IMR-90 (cell line): ENCODE measurements at regions not wholly inside any gene's neighbourhood (a gene's known extent, or its start where the extent isn't known, plus 50 kb on each side); places are given as distances from the start of the nearest gene placed in this dataset.

ENCODE experiments used
- ATAC-seq: fragments of 200-7000 bp; cut with Tn5 transposase; 2 replicates; pipeline ENCODE4 v1.9.1; 2020; ENCODE audit warnings: low read depth, mild to moderate bottlenecking, moderate library complexity
- BruUV-seq: library from RNA; stranded (reverse); fragments of 400-500 nt; replicated peaks from 2 replicates; lab custom pipeline; 2021; lab: Mats Ljungman, UMichigan
- CTCF ChIA-PET: fragments of 300-600 bp; formaldehyde crosslinking; extraction: SDS; loops from one replicate; lab custom pipeline; 2021; ENCODE audit warnings: antibody characterized with exemption; lab: Yijun Ruan, JAX
- POLR2A ChIA-PET: fragments of 300-600 bp; sonication (Branson Sonifier 250); formaldehyde crosslinking; loops from one replicate; lab custom pipeline; 2022; ENCODE audit warnings: antibody characterized with exemption; ENCODE audit not compliant: unreplicated experiment; lab: Charles Lee
- DNase-seq: peaks from one replicate; pipeline ENCODE4 v3.0.0; 2013
- H2AFZ ChIP-seq: replicated peaks from 2 replicates; pipeline ENCODE3; 2013; ENCODE audit warnings: low read length, mild to moderate bottlenecking; ENCODE audit not compliant: poor library complexity
- H2AK5ac ChIP-seq: 2 replicates; pipeline ENCODE4 v1.6.1; 2013; ENCODE audit warnings: low read depth, low read length, inconsistent platforms
- H2AK9ac ChIP-seq: replicated peaks from 2 replicates; pipeline ENCODE3; 2013; ENCODE audit warnings: mild to moderate bottlenecking, low read depth, low read length, moderate library complexity; ENCODE audit not compliant: poor library complexity
- H2BK120ac ChIP-seq: 2 replicates; pipeline ENCODE4 v1.6.1; 2013; ENCODE audit warnings: low read depth, low read length, inconsistent platforms
- H2BK15ac ChIP-seq: 3 replicates; pipeline ENCODE4 v1.6.1; 2013; ENCODE audit warnings: low read depth, low read length, inconsistent platforms
- H2BK20ac ChIP-seq: 2 replicates; pipeline ENCODE4 v1.6.1; 2013; ENCODE audit warnings: low read depth, mild to moderate bottlenecking, inconsistent platforms, low read length, moderate library complexity
- H2BK5ac ChIP-seq: 2 replicates; pipeline ENCODE4 v1.6.1; 2013; ENCODE audit warnings: mild to moderate bottlenecking, low read depth, low read length, inconsistent platforms; ENCODE audit not compliant: poor library complexity, severe bottlenecking
- H3K14ac ChIP-seq: replicated peaks from 2 replicates; pipeline ENCODE4 v1.6.1; 2013; ENCODE audit warnings: low read depth, low read length, inconsistent platforms
- H3K18ac ChIP-seq: 2 replicates; pipeline ENCODE4 v1.6.1; 2013; ENCODE audit warnings: low read depth, low read length, control low read depth
- H3K23ac ChIP-seq: 2 replicates; pipeline ENCODE4 v1.6.1; 2013; ENCODE audit warnings: low read depth, low read length, inconsistent platforms
- H3K27ac ChIP-seq: 2 replicates; pipeline ENCODE4 v1.5.1; 2013; ENCODE audit warnings: mild to moderate bottlenecking, control low read depth, low read length; ENCODE audit not compliant: insufficient read depth
- H3K27me3 ChIP-seq: 2 replicates; pipeline ENCODE4 v1.6.1; 2013; ENCODE audit warnings: low read length; ENCODE audit not compliant: control insufficient read depth, insufficient read depth
- H3K36me3 ChIP-seq: 2 replicates; pipeline ENCODE4 v1.6.1; 2013; ENCODE audit warnings: low read length, mixed read lengths; ENCODE audit not compliant: control insufficient read depth, insufficient read depth
- H3K4ac ChIP-seq: 2 replicates; pipeline ENCODE4 v1.6.1; 2013; ENCODE audit warnings: low read depth, low read length, inconsistent platforms
- H3K4me1 ChIP-seq: 2 replicates; pipeline ENCODE4 v1.6.1; 2013; ENCODE audit warnings: low read length, mixed read lengths; ENCODE audit not compliant: control insufficient read depth, insufficient read depth
- H3K4me2 ChIP-seq: 2 replicates; pipeline ENCODE4 v1.6.1; 2013; ENCODE audit warnings: low read depth, mild to moderate bottlenecking, control low read depth, low read length, moderate library complexity
- H3K4me3 ChIP-seq: 2 replicates; pipeline ENCODE4 v1.5.1; 2013; ENCODE audit warnings: low read depth, mild to moderate bottlenecking, control low read depth, low read length, moderate library complexity; ENCODE audit not compliant: insufficient read depth
- H3K56ac ChIP-seq: 2 replicates; pipeline ENCODE4 v1.6.1; 2013; ENCODE audit warnings: low read length, inconsistent platforms; ENCODE audit not compliant: insufficient read depth; ENCODE audit errors: extremely low read depth
- H3K79me1 ChIP-seq, 2 experiments: 2 replicates each; pipeline ENCODE4 v1.6.1; 2013; ENCODE audit warnings: low read length in 2 of 2, inconsistent platforms in 1 of 2, low read depth in 1 of 2
- H3K9ac ChIP-seq: 2 replicates; pipeline ENCODE4 v1.6.1; 2013; ENCODE audit warnings: low read depth, low read length, control low read depth
- H3K9me1 ChIP-seq: 2 replicates; pipeline ENCODE4 v1.6.1; 2013; ENCODE audit warnings: low read length, inconsistent platforms; ENCODE audit not compliant: insufficient read depth
- H3K9me3 ChIP-seq: 2 replicates; pipeline ENCODE4 v1.6.1; 2013; ENCODE audit warnings: low read length; ENCODE audit not compliant: control insufficient read depth, insufficient read depth
- H4K20me1 ChIP-seq: 2 replicates; pipeline ENCODE4 v1.6.1; 2013; ENCODE audit warnings: low read length, inconsistent platforms; ENCODE audit not compliant: insufficient read depth
- H4K5ac ChIP-seq: 2 replicates; pipeline ENCODE4 v1.6.1; 2013; ENCODE audit warnings: mild to moderate bottlenecking, low read depth, low read length, control low read depth
- H4K8ac ChIP-seq, 2 experiments: 2 replicates each; pipeline ENCODE4 v1.6.1; 2013; ENCODE audit warnings: low read depth in 2 of 2, low read length in 2 of 2, control low read depth in 1 of 2, inconsistent platforms in 1 of 2
- H4K91ac ChIP-seq: 2 replicates; pipeline ENCODE4 v1.6.1; 2013; ENCODE audit warnings: low read depth, low read length, inconsistent platforms; ENCODE audit not compliant: insufficient read depth
- BHLHE40 ChIP-seq: fragments of 150-350 bp; IDR thresholded peaks from 2 replicates; pipeline ENCODE4 v1.6.1; 2016; ENCODE audit warnings: mild to moderate bottlenecking, low read depth, low read length
- CEBPB ChIP-seq: IDR thresholded peaks from 2 replicates; pipeline ENCODE4 v1.6.1; 2012; ENCODE audit warnings: low read depth, low read length, improper control_type of control experiment
- CHD1 ChIP-seq: IDR thresholded peaks from 2 replicates; pipeline ENCODE4 v1.6.1; 2012; ENCODE audit warnings: low read depth, low read length, improper control_type of control experiment
- CTCF ChIP-seq: conservative IDR thresholded peaks from 2 replicates; pipeline ENCODE4 v1.5.1; 2012; ENCODE audit warnings: mild to moderate bottlenecking, low read depth, low read length, improper control_type of control experiment
- ELK1 ChIP-seq: fragments of 150-350 bp; IDR thresholded peaks from 2 replicates; pipeline ENCODE4 v1.6.1; 2016; ENCODE audit warnings: low read depth, mild to moderate bottlenecking, low read length, moderate library complexity, borderline replicate concordance
- MAFK ChIP-seq: IDR thresholded peaks from 2 replicates; pipeline ENCODE4 v1.6.1; 2012; ENCODE audit warnings: low read depth, low read length, improper control_type of control experiment
- MAZ ChIP-seq: IDR thresholded peaks from 2 replicates; pipeline ENCODE4 v1.6.1; 2012; ENCODE audit warnings: low read depth, mild to moderate bottlenecking, low read length, improper control_type of control experiment, moderate library complexity, borderline replicate concordance
- NFE2L2 ChIP-seq: fragments of 150-350 bp; IDR thresholded peaks from 2 replicates; pipeline ENCODE4 v1.6.1; 2016; ENCODE audit warnings: low read depth, mild to moderate bottlenecking, low read length
- POLR2A ChIP-seq: IDR thresholded peaks from 2 replicates; pipeline ENCODE4 v1.6.1; 2012; ENCODE audit warnings: mild to moderate bottlenecking, low read depth, low read length
- RFX5 ChIP-seq: IDR thresholded peaks from 2 replicates; pipeline ENCODE4 v1.8.0; 2012; ENCODE audit warnings: low read depth, mild to moderate bottlenecking, low read length, moderate library complexity
- SMC3 ChIP-seq: fragments of 150-350 bp; IDR thresholded peaks from 2 replicates; pipeline ENCODE4 v1.6.1; 2016; ENCODE audit warnings: low read depth, mild to moderate bottlenecking, antibody characterized with exemption, low read length, moderate library complexity
- WGBS, 2 experiments: methylation state at CpG; one replicate each; pipeline versions ENCODE4 v1.1.5 to v1.1.7; 2013; ENCODE audit warnings: missing lambda C conversion rate in 2 of 2; ENCODE audit not compliant: insufficient read length in 1 of 2; ENCODE audit errors: extremely low coverage in 2 of 2; 5-methylcytosine and 5-hydroxymethylcytosine counted together
- dilution Hi-C: fragments of 300-500 bp; cut with HindIII; formaldehyde crosslinking; loops from one replicate; pipeline ENCODE4 v1.14.3; 2018; ENCODE audit warnings: low sequenced_read_pairs; ENCODE audit not compliant: unreplicated experiment
- in situ Hi-C: fragments of 300-500 bp; cut with MboI; formaldehyde crosslinking; loops from 3 replicates; pipeline ENCODE4 v1.14.3; 2019; ENCODE audit warnings: low sequenced_read_pairs, inconsistent platforms, mixed read lengths
- intact Hi-C: fragments of 100-400 bp; cut with micrococcal nuclease; formaldehyde crosslinking; loops from 2 replicates; pipeline ENCODE4 v1.10.0; 2022

- no peak overlapping the region for H3K14ac ChIP-seq
- no peak overlapping the region for H2BK5ac ChIP-seq
- H3K36me3 ChIP-seq = no peaks in the 10 kb centered on the region
- no TSS peak for BruUV-seq
- no peak overlapping the region for H3K18ac ChIP-seq
- H3K56ac ChIP-seq = no peak overlapping the region
- H2BK120ac ChIP-seq = no peak overlapping the region
- ATAC-seq (no peak), DNase-seq (no peak)
- POLR2A ChIA-PET = no interaction called here
- intact Hi-C loops = no loop called here
- 60% methylated on average over 1 of the region's 7 CpGs; no CpG with 5 or more reads in 1 of the 2 experiments for WGBS, 2 experiments
- dilution Hi-C loops = no loop called here
- H3K9me1 ChIP-seq = no peaks in the 10 kb centered on the region
- no peak overlapping the region for H2BK20ac ChIP-seq
- H2AK9ac ChIP-seq = no peak overlapping the region
- TF ChIP-seq CTCF (no peak), RFX5 (no peak), POLR2A (no peak), MAZ (no peak), CEBPB (no peak), SMC3 (no peak), BHLHE40 (no peak), ELK1 (no peak), CHD1 (no peak), MAFK (no peak), NFE2L2 (no peak)
- H2AK5ac ChIP-seq = no peak overlapping the region
- H4K91ac ChIP-seq = no peak overlapping the region
- no peak overlapping the region for H3K4ac ChIP-seq
- H3K9ac ChIP-seq = no peak overlapping the region
- no peak overlapping the region for H3K23ac ChIP-seq
- no peak overlapping the region for H4K5ac ChIP-seq
- H3K4me3 ChIP-seq = no peak overlapping the region
- peaks cover 5% of the 10 kb centered on the region for H3K9me3 ChIP-seq
- H2AFZ ChIP-seq = no peak overlapping the region
- H2BK15ac ChIP-seq = no peak overlapping the region
- H4K20me1 ChIP-seq = no peaks in the 10 kb centered on the region
- no peak overlapping the region for H4K8ac ChIP-seq
- in situ Hi-C loops = loop anchor here (10.0 kb wide), 3 partner anchors 232 to 822 kb away; no protein-coding TSS in a partner anchor
- no peaks in the 10 kb centered on the region for H3K79me1 ChIP-seq
- CTCF ChIA-PET = interaction anchor here (0.5 to 1.8 kb wide), 6 partner anchors 33 to 230 kb away, joined by 3 to 10 read pairs (median 5); no protein-coding TSS in a partner anchor
- H3K4me1 ChIP-seq = no peaks in the 10 kb centered on the region
- H3K27ac ChIP-seq = no peak overlapping the region
- peaks cover 12% of the 10 kb centered on the region for H3K27me3 ChIP-seq
- H3K4me2 ChIP-seq = no peak overlapping the region
Measured at GRCh38 chr2:71922499-71923142, 225.0 kb downstream of the CYP26B1 start.
